ENCODE measurements at regions not wholly inside any gene's neighbourhood (a gene's known extent, or its start where the extent isn't known, plus 50 kb on each side); places are given as distances from the start of the nearest gene placed in this dataset.

GRCh38 chr6:145241039-145241438 lies 494.3 kb downstream of the EPM2A start:
- Histone ChIP-seq H3K4me1 (no peaks in the 10 kb centered on the region), H3K27me3 (no peaks in the 10 kb centered on the region), H3K4me3 (no peak overlapping the region), H3K9me3 (no peaks in the 10 kb centered on the region), H3K36me3 (no peaks in the 10 kb centered on the region), H3K27ac (no peak overlapping the region)
- TF ChIP-seq, protein P1, sequence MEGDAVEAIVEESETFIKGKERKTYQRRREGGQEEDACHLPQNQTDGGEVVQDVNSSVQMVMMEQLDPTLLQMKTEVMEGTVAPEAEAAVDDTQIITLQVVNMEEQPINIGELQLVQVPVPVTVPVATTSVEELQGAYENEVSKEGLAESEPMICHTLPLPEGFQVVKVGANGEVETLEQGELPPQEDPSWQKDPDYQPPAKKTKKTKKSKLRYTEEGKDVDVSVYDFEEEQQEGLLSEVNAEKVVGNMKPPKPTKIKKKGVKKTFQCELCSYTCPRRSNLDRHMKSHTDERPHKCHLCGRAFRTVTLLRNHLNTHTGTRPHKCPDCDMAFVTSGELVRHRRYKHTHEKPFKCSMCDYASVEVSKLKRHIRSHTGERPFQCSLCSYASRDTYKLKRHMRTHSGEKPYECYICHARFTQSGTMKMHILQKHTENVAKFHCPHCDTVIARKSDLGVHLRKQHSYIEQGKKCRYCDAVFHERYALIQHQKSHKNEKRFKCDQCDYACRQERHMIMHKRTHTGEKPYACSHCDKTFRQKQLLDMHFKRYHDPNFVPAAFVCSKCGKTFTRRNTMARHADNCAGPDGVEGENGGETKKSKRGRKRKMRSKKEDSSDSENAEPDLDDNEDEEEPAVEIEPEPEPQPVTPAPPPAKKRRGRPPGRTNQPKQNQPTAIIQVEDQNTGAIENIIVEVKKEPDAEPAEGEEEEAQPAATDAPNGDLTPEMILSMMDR (IDR thresholded peaks at IDR 0.05): no peak
- DNase-seq (no peak), ATAC-seq (no peak)
- intact Hi-C loops (cut with DNase I): no loop called here

DNA sequence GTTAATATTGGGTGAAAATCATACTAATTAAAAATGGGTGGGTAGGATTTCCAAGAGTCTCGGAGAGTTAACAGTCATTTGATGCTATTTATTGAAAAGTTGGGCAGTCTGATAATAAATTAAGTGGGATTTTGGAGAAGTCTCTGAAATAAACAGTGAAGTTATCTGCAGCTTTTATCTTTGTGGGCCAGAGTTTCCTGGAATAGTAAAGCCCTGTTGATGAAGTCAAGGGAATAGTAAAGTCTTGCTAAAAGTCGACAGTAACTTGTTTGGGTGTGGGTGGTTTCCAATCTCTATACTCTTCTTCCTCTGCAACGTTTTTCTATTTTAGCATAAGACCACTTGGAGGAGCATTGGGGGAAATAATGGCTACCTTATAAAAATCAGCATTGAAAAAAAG lies 493.6 kb downstream of the EPM2A start:
- DNase-seq (no peak), ATAC-seq (no peak)
- Histone ChIP-seq H3K4me1 (no peaks in the 10 kb centered on the region), H3K36me3 (no peaks in the 10 kb centered on the region), H3K4me3 (no peak overlapping the region), H3K27ac (no peak overlapping the region), H3K27me3 (no peaks in the 10 kb centered on the region), H3K9me3 (no peaks in the 10 kb centered on the region)
- TF ChIP-seq, protein P1 (IDR thresholded peaks at IDR 0.05): no peak
- intact Hi-C loops (cut with DNase I): no loop called here

GRCh38 chr6:145244349-145245100 lies 490.8 kb downstream of the EPM2A start:
- DNase-seq (peak in 1 of 4 donors; percentile 54), ATAC-seq (no peak)
- no peak overlapping the region for H3K4me3 ChIP-seq
- H3K4me1 ChIP-seq: no peaks in the 10 kb centered on the region
- TF ChIP-seq, protein P1 (IDR thresholded peaks at IDR 0.05): no peak
- H3K36me3 ChIP-seq: no peaks in the 10 kb centered on the region
- H3K27me3 ChIP-seq: no peaks in the 10 kb centered on the region
- H3K27ac ChIP-seq: no peak overlapping the region
- no peaks in the 10 kb centered on the region for H3K9me3 ChIP-seq
- intact Hi-C loops (cut with DNase I): no loop called here

DNA sequence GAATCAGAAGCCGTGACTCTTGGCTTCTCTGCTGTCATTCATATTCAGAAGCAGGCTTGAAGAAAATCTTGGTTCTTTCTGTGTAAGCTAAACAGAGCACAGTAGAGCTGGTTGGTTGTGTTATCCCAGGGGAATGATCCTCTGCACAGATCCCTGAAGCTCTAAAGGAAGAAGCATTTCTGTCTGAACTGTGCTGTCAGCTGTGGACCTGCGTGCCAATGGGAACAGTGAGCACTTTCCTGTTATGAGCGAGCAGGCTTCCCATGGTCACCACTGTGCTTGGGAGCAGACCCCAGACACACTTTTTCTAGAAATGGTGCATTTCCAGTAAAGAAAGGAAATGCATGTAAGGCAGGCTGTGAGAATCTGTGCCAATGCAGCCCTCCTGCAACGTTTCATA lies 490.2 kb downstream of the EPM2A start:
- intact Hi-C loops (cut with DNase I): no loop called here
- ATAC-seq (no peak), DNase-seq (no peak)
- H3K27me3 ChIP-seq: no peaks in the 10 kb centered on the region
- no peaks in the 10 kb centered on the region for H3K9me3 ChIP-seq
- no peaks in the 10 kb centered on the region for H3K36me3 ChIP-seq
- TF ChIP-seq, protein P1 (IDR thresholded peaks at IDR 0.05): no peak
- H3K4me3 ChIP-seq: no peak overlapping the region
- H3K4me1 ChIP-seq: no peaks in the 10 kb centered on the region
- H3K27ac ChIP-seq: no peak overlapping the region

GRCh38 chr6:145247692-145248419 lies 487.5 kb downstream of the EPM2A start:
- ATAC-seq: peak; percentile 41
- H3K36me3 ChIP-seq: no peaks in the 10 kb centered on the region

More at GRCh38 chr6:145247692-145248419, 487.5 kb downstream of the EPM2A start:
- intact Hi-C loops (cut with DNase I): no loop called here
- no peak for DNase-seq
- Histone ChIP-seq H3K9me3 (no peaks in the 10 kb centered on the region), H3K27ac (no peak overlapping the region), H3K4me1 (no peaks in the 10 kb centered on the region), H3K4me3 (no peak overlapping the region), H3K27me3 (no peaks in the 10 kb centered on the region)
- TF ChIP-seq, protein P1 (IDR thresholded peaks at IDR 0.05): no peak
